ENCODE measurements at regions not wholly inside any gene's neighbourhood (a gene's known extent, or its start where the extent isn't known, plus 50 kb on each side); places are given as distances from the start of the nearest gene placed in this dataset.

GRCh38 chr12:92496790-92497189, 206.0 kb upstream of the PLEKHG7 start:
- DNase-seq (ENCODE audit: low read depth): no peak

GRCh38 chr12:92495108-92495507, 207.7 kb upstream of the PLEKHG7 start:
- DNase-seq (ENCODE audit: low read depth): no peak

GRCh38 chr12:92493816-92494215, 209.0 kb upstream of the PLEKHG7 start:
- no peak for DNase-seq (ENCODE audit: low read depth)

- DNase-seq (ENCODE audit: low read depth): no peak
These were observed 209.8 kb upstream of the PLEKHG7 start for GRCh38 chr12:92492995-92493394.

GRCh38 chr12:92492291-92492690, 210.5 kb upstream of the PLEKHG7 start:
- DNase-seq (ENCODE audit: low read depth): no peak

- DNase-seq (ENCODE audit: low read depth): no peak
These were observed 213.0 kb upstream of the PLEKHG7 start for GRCh38 chr12:92489781-92490180.

GRCh38 chr12:92488735-92489134, 214.1 kb upstream of the PLEKHG7 start:
- DNase-seq (ENCODE audit: low read depth): no peak

GRCh38 chr12:92487138-92487485, 215.7 kb upstream of the PLEKHG7 start:
- no peak for DNase-seq (ENCODE audit: low read depth)

- no peak for DNase-seq (ENCODE audit: low read depth)
These were observed 216.2 kb upstream of the PLEKHG7 start for GRCh38 chr12:92486443-92487137.

GRCh38 chr12:92485351-92486348, 217.1 kb upstream of the PLEKHG7 start:
- DNase-seq (ENCODE audit: low read depth): no peak

- DNase-seq (ENCODE audit: low read depth): no peak
These were observed 220.2 kb upstream of the PLEKHG7 start for GRCh38 chr12:92482599-92482998.

- DNase-seq (ENCODE audit: low read depth): no peak
These were observed 221.7 kb upstream of the PLEKHG7 start for GRCh38 chr12:92481066-92481465.

- no peak for DNase-seq (ENCODE audit: low read depth)
These were observed 224.1 kb upstream of the PLEKHG7 start for GRCh38 chr12:92478692-92479091.

- no peak for DNase-seq (ENCODE audit: low read depth)
These were observed 225.9 kb upstream of the PLEKHG7 start for GRCh38 chr12:92476844-92477243.

- no peak for DNase-seq (ENCODE audit: low read depth)
These were observed 229.2 kb upstream of the PLEKHG7 start for GRCh38 chr12:92473564-92473963.

GRCh38 chr12:92472201-92472600, 230.6 kb upstream of the PLEKHG7 start:
- no peak for DNase-seq (ENCODE audit: low read depth)

- no peak for DNase-seq (ENCODE audit: low read depth)
These were observed 231.2 kb upstream of the PLEKHG7 start for GRCh38 chr12:92471551-92471950.

GRCh38 chr12:92470608-92471021, 232.2 kb upstream of the PLEKHG7 start:
- no peak for DNase-seq (ENCODE audit: low read depth)

- no peak for DNase-seq (ENCODE audit: low read depth)
These were observed 233.0 kb upstream of the PLEKHG7 start for GRCh38 chr12:92469837-92470236.

GRCh38 chr12:92468358-92469020, 234.3 kb upstream of the PLEKHG7 start:
- no peak for DNase-seq (ENCODE audit: low read depth)

GRCh38 chr12:92467886-92468285, 234.9 kb upstream of the PLEKHG7 start:
- DNase-seq (ENCODE audit: low read depth): no peak

- no peak for DNase-seq (ENCODE audit: low read depth)
These were observed 236.1 kb upstream of the PLEKHG7 start for GRCh38 chr12:92466391-92467305.
